ENCODE measurements at regions not wholly inside any gene's neighbourhood (a gene's known extent, or its start where the extent isn't known, plus 50 kb on each side); places are given as distances from the start of the nearest gene placed in this dataset.
A peak's percentile ranks its signal among the peaks of the same experiment; 100 is the strongest.

GRCh38 chr3:13252207-13252606 is 167.9 kb downstream of the NUP210 start:
- ATAC-seq (no peak), DNase-seq (no peak)
- intact Hi-C loops (cut with DNase I): no loop called here
- WGBS (ENCODE audit: insufficient coverage, low coverage, low lambda C conversion rate, missing lambda C conversion rate): 70% methylated on average over 7 of the region's 10 CpGs
- H3K4me3 ChIP-seq: no peak overlapping the region
- TF ChIP-seq CTCF (IDR thresholded peaks at IDR 0.05) (no peak), POLR2A (IDR thresholded peaks at IDR 0.05) (no peak)
- H3K27me3 ChIP-seq: no peaks in the 10 kb centered on the region
- no peak overlapping the region for H3K27ac ChIP-seq
- H3K4me1 ChIP-seq: peaks cover 0 to 40% (median 13%) of the 10 kb centered on the region in 4 donors
- H3K9me3 ChIP-seq: no peaks in the 10 kb centered on the region
- H3K36me3 ChIP-seq: no peaks in the 10 kb centered on the region

- no peak for TF ChIP-seq CTCF (IDR thresholded peaks at IDR 0.05)
- TF ChIP-seq POLR2A (IDR thresholded peaks at IDR 0.05): no peak
- peak; percentile 80 to 92 (median 86) for ATAC-seq
Measured at GRCh38 chr3:13251166-13251903, 168.8 kb downstream of the NUP210 start.

GRCh38 chr3:13249664-13250390 is 170.3 kb downstream of the NUP210 start:
- Histone ChIP-seq H3K4me3 (no peak overlapping the region), H3K9me3 (no peaks in the 10 kb centered on the region), H3K27ac (no peak overlapping the region), H3K27me3 (no peaks in the 10 kb centered on the region), H3K36me3 (no peaks in the 10 kb centered on the region), H3K4me1 (peaks cover 0 to 36% (median 12%) of the 10 kb centered on the region in 4 donors)
- DNase-seq (peak in 1 of 3 donors; percentile 35), ATAC-seq (no peak)
- 64% methylated on average over 10 of the region's 22 CpGs for WGBS (ENCODE audit: insufficient coverage, low coverage, low lambda C conversion rate, missing lambda C conversion rate)
- TF ChIP-seq CTCF (IDR thresholded peaks at IDR 0.05): no peak
- TF ChIP-seq POLR2A (IDR thresholded peaks at IDR 0.05): no peak
- intact Hi-C loops (cut with DNase I): no loop called here

More at GRCh38 chr3:13251166-13251903, 168.8 kb downstream of the NUP210 start:
- peak; percentile 83 to 95 (median 89) for DNase-seq
- Histone ChIP-seq H3K27ac (peak overlapping the region in 1 of 3 donors; percentile 10), H3K4me3 (no peak overlapping the region), H3K4me1 (peaks cover 0 to 40% (median 13%) of the 10 kb centered on the region in 4 donors), H3K27me3 (no peaks in the 10 kb centered on the region), H3K9me3 (no peaks in the 10 kb centered on the region), H3K36me3 (no peaks in the 10 kb centered on the region)
- 32% methylated on average over 4 of the region's 4 CpGs for WGBS (ENCODE audit: insufficient coverage, low coverage, low lambda C conversion rate, missing lambda C conversion rate)
- intact Hi-C loops (cut with DNase I): no loop called here

GRCh38 chr3:13248640-13249039 is 171.5 kb downstream of the NUP210 start:
- intact Hi-C loops (cut with DNase I): no loop called here
- DNase-seq (no peak), ATAC-seq (peak in 1 of 4 donors; percentile 36)
- Histone ChIP-seq H3K36me3 (no peaks in the 10 kb centered on the region), H3K4me3 (no peak overlapping the region), H3K9me3 (no peaks in the 10 kb centered on the region), H3K27me3 (no peaks in the 10 kb centered on the region), H3K27ac (no peak overlapping the region), H3K4me1 (peaks cover 0 to 25% (median 6%) of the 10 kb centered on the region in 4 donors)
- WGBS (ENCODE audit: insufficient coverage, low coverage, low lambda C conversion rate, missing lambda C conversion rate): 62% methylated on average over 6 of the region's 6 CpGs
- TF ChIP-seq CTCF (IDR thresholded peaks at IDR 0.05): no peak
- no peak for TF ChIP-seq POLR2A (IDR thresholded peaks at IDR 0.05)

All from right lobe of liver (tissue), 6 donors.